DND-41 (cell line): ENCODE measurements at regions not wholly inside any gene's neighbourhood (a gene's known extent, or its start where the extent isn't known, plus 50 kb on each side); places are given as distances from the start of the nearest gene placed in this dataset.

Source experiments
- EZH2 ChIP-seq: IDR thresholded peaks from 3 replicates; pipeline ENCODE4 v1.6.1; 2012; ENCODE audit warnings: borderline replicate concordance, low read depth, mild to moderate bottlenecking, moderate library complexity, low read length, inconsistent platforms; ENCODE audit not compliant: severe bottlenecking
- TF ChIP-seq, protein P1 (sequence below): IDR thresholded peaks from 2 replicates; pipeline ENCODE4 v1.5.1; 2012; ENCODE audit warnings: borderline replicate concordance, low read length, moderate library complexity, mild to moderate bottlenecking; ENCODE audit not compliant: poor library complexity, severe bottlenecking; ENCODE audit errors: extremely low read depth

DNA sequence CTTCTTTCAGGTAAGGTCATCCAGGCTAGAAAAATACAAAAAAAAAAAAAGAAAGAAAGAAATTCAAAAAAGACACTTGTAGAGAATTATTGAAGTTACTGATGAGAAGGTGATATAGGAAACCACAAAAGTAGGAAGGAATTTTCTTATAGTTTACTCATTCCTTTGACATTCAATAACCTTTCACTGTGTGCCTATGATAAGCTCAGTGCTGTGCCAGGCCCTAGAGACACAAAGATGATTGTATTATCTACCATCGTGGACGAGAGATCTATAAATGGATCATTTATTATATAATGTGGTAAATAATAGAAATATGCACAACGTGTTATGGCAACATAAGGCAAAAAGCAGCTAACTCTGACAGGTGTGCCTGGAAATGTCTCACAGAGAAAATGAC lies 109.6 kb upstream of the NGF start:
- TF ChIP-seq EZH2: no peak
- TF ChIP-seq, protein P1, sequence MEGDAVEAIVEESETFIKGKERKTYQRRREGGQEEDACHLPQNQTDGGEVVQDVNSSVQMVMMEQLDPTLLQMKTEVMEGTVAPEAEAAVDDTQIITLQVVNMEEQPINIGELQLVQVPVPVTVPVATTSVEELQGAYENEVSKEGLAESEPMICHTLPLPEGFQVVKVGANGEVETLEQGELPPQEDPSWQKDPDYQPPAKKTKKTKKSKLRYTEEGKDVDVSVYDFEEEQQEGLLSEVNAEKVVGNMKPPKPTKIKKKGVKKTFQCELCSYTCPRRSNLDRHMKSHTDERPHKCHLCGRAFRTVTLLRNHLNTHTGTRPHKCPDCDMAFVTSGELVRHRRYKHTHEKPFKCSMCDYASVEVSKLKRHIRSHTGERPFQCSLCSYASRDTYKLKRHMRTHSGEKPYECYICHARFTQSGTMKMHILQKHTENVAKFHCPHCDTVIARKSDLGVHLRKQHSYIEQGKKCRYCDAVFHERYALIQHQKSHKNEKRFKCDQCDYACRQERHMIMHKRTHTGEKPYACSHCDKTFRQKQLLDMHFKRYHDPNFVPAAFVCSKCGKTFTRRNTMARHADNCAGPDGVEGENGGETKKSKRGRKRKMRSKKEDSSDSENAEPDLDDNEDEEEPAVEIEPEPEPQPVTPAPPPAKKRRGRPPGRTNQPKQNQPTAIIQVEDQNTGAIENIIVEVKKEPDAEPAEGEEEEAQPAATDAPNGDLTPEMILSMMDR: no peak
